H1 (cell line): ENCODE measurements at regions not wholly inside any gene's neighbourhood (a gene's known extent, or its start where the extent isn't known, plus 50 kb on each side); places are given as distances from the start of the nearest gene placed in this dataset.

Experiments used
- CTCF ChIA-PET: fragments of 300-600 bp; sonication (Branson Sonifier 250); formaldehyde crosslinking; loops from one replicate; lab custom pipeline; 2021; ENCODE audit not compliant: partially characterized antibody; lab: Charles Lee
- POLR2A ChIA-PET: fragments of 300-600 bp; sonication (Branson Sonifier 250); formaldehyde crosslinking; loops from one replicate; lab custom pipeline; 2021; ENCODE audit warnings: inconsistent platforms; ENCODE audit not compliant: partially characterized antibody; lab: Charles Lee
- DNase-seq, 2 experiments: peaks; one replicate each; pipeline versions ENCODE4 v3.0.0 to v3.0.0-alpha.2; 2010 to 2022; ENCODE audit warnings: low spot score in 2 of 2, low read depth in 1 of 2, mixed read lengths in 1 of 2
- FAIRE-seq: peaks from 2 replicates; lab custom pipeline; 2011; peaks lifted over from hg19 to GRCh38; lab: Jason Lieb, UNC
- H2AFZ ChIP-seq: 2 replicates; pipeline ENCODE4 v1.8.1; 2012; ENCODE audit warnings: low read length, inconsistent platforms
- H2AK5ac ChIP-seq: 2 replicates; pipeline ENCODE4 v1.6.1; 2013; ENCODE audit warnings: low read depth, low read length
- H2BK120ac ChIP-seq: replicated peaks from 2 replicates; pipeline ENCODE3; 2013; ENCODE audit warnings: low read depth, low read length, inconsistent platforms
- H2BK12ac ChIP-seq: 2 replicates; pipeline ENCODE4 v1.6.1; 2013; ENCODE audit warnings: low read depth, low read length
- H2BK15ac ChIP-seq: 2 replicates; pipeline ENCODE4 v1.6.1; 2013; ENCODE audit warnings: low read length
- H2BK20ac ChIP-seq: 2 replicates; pipeline ENCODE4 v1.6.1; 2013; ENCODE audit warnings: low read length
- H2BK5ac ChIP-seq: 2 replicates; pipeline ENCODE4 v1.6.1; 2013; ENCODE audit warnings: low read depth, low read length
- H3K14ac ChIP-seq: 2 replicates; pipeline ENCODE4 v1.6.1; 2013; ENCODE audit warnings: inconsistent platforms; ENCODE audit not compliant: insufficient read length
- H3K18ac ChIP-seq: 2 replicates; pipeline ENCODE4 v1.6.1; 2013; ENCODE audit warnings: low read length; ENCODE audit errors: extremely low read depth
- H3K23ac ChIP-seq: 2 replicates; pipeline ENCODE4 v1.6.1; 2013; ENCODE audit warnings: inconsistent platforms; ENCODE audit not compliant: insufficient read length
- H3K23me2 ChIP-seq: 2 replicates; pipeline ENCODE4 v1.6.1; 2013; ENCODE audit warnings: low read depth, low read length
- H3K27ac ChIP-seq: 2 replicates; pipeline ENCODE4 v1.6.1; 2011; ENCODE audit warnings: low read depth, low read length, inconsistent platforms
- H3K27me3 ChIP-seq, 4 experiments: replicated peaks in 1 of 4; 1 replicate in 1 of 4; 2 replicates in 3 of 4; pipeline versions ENCODE4 v1.6.1 to v1.8.1; 2011 to 2013; ENCODE audit warnings: low read length in 3 of 4, mild to moderate bottlenecking in 3 of 4, inconsistent platforms in 2 of 4, mixed read lengths in 2 of 4, moderate library complexity in 1 of 4; ENCODE audit not compliant: control insufficient read depth in 3 of 4, insufficient read depth in 3 of 4; ENCODE audit errors: extremely low read depth in 1 of 4
- H3K36me3 ChIP-seq, 4 experiments: 2 replicates each; pipeline versions ENCODE4 v1.6.1 to v1.8.1; 2011 to 2013; ENCODE audit warnings: mild to moderate bottlenecking in 4 of 4, low read length in 3 of 4, moderate library complexity in 2 of 4, control low read depth in 1 of 4, inconsistent platforms in 1 of 4; ENCODE audit not compliant: insufficient read depth in 4 of 4, control insufficient read depth in 2 of 4
- H3K4ac ChIP-seq: replicated peaks from 2 replicates; pipeline ENCODE3; 2013; ENCODE audit warnings: low read length, low read depth, mixed read lengths, inconsistent platforms; ENCODE audit not compliant: insufficient read length
- H3K4me1 ChIP-seq, 4 experiments: replicated peaks in 1 of 4; 1 replicate in 1 of 4; 2 replicates in 3 of 4; pipeline versions ENCODE4 v1.6.1 to v1.8.1; 2011 to 2013; ENCODE audit warnings: low read length in 3 of 4, inconsistent platforms in 2 of 4, mixed read lengths in 1 of 4; ENCODE audit not compliant: insufficient read depth in 4 of 4, control insufficient read depth in 3 of 4
- H3K4me2 ChIP-seq, 2 experiments: 2 replicates each; pipeline versions ENCODE4 v1.6.1 to v1.8.1; 2011 to 2013; ENCODE audit warnings: low read depth in 2 of 2, low read length in 2 of 2, control low read depth in 1 of 2, inconsistent platforms in 1 of 2, mild to moderate bottlenecking in 1 of 2; ENCODE audit not compliant: insufficient read depth in 1 of 2
- H3K4me3 ChIP-seq, 4 experiments: fragments of 200-600, 300-600 bp in 1 of 4; sonication (generic), shearing (Covaris generic), sonication (Bioruptor Twin) in 1 of 4; 2 replicates each; pipeline versions ENCODE4 v1.5.1 to v1.8.1; 2011 to 2016; ENCODE audit warnings: low read length in 4 of 4, low read depth in 3 of 4, control low read depth in 2 of 4, inconsistent platforms in 2 of 4, mild to moderate bottlenecking in 2 of 4, mixed read lengths in 1 of 4, moderate library complexity in 1 of 4; ENCODE audit not compliant: insufficient read depth in 2 of 4; ENCODE audit errors: extremely low read depth in 1 of 4
- H3K56ac ChIP-seq: replicated peaks from 2 replicates; pipeline ENCODE3; 2013; ENCODE audit warnings: low read depth, mild to moderate bottlenecking, mixed read lengths, low read length, inconsistent platforms; ENCODE audit not compliant: insufficient read length
- H3K79me1 ChIP-seq: 2 replicates; pipeline ENCODE4 v1.6.1; 2013; ENCODE audit warnings: low read depth, low read length, control low read depth
- H3K79me2 ChIP-seq, 2 experiments: 2 replicates each; pipeline versions ENCODE4 v1.6.1 to v1.8.1; 2012 to 2013; ENCODE audit warnings: low read length in 2 of 2, mild to moderate bottlenecking in 2 of 2, inconsistent platforms in 1 of 2; ENCODE audit not compliant: insufficient read depth in 2 of 2, control insufficient read depth in 1 of 2
- H3K9ac ChIP-seq, 4 experiments: replicated peaks in 1 of 4; 1 replicate in 1 of 4; 2 replicates in 3 of 4; pipeline versions ENCODE4 v1.6.1 to v1.8.1; 2011 to 2013; ENCODE audit warnings: low read depth in 3 of 4, low read length in 3 of 4, control low read depth in 2 of 4, mild to moderate bottlenecking in 2 of 4, moderate library complexity in 2 of 4, inconsistent platforms in 1 of 4; ENCODE audit errors: extremely low read depth in 1 of 4
- H3K9me3 ChIP-seq, 2 experiments: 2 replicates each; pipeline versions ENCODE4 v1.6.1 to v1.8.1; 2012 to 2013; ENCODE audit warnings: mild to moderate bottlenecking in 2 of 2, moderate library complexity in 2 of 2, control low read depth in 1 of 2, inconsistent platforms in 1 of 2, low read depth in 1 of 2, low read length in 1 of 2, mixed read lengths in 1 of 2; ENCODE audit not compliant: insufficient read depth in 2 of 2
- H4K20me1 ChIP-seq, 2 experiments: replicated peaks in 1 of 2; 2 replicates each; pipeline versions ENCODE3 to v1.8.1; 2011 to 2013; ENCODE audit warnings: inconsistent platforms in 2 of 2, low read length in 2 of 2, mild to moderate bottlenecking in 1 of 2; ENCODE audit not compliant: insufficient read depth in 2 of 2, control insufficient read depth in 1 of 2
- H4K5ac ChIP-seq: 2 replicates; pipeline ENCODE4 v1.6.1; 2013; ENCODE audit warnings: low read length, low read depth, mixed read lengths, inconsistent platforms; ENCODE audit not compliant: insufficient read length
- H4K8ac ChIP-seq: 2 replicates; pipeline ENCODE4 v1.8.0; 2013; ENCODE audit warnings: mild to moderate bottlenecking, moderate library complexity, low read length, inconsistent platforms; ENCODE audit not compliant: insufficient read depth; ENCODE audit errors: extremely low read depth
- H4K91ac ChIP-seq: replicated peaks from 2 replicates; pipeline ENCODE3; 2013; ENCODE audit warnings: low read length, mixed read lengths, inconsistent platforms; ENCODE audit not compliant: insufficient read length
- ASH2L ChIP-seq: fragments of 200-600, 300-600 bp; sonication (generic); IDR thresholded peaks from one replicate; pipeline ENCODE4 v1.7.1; 2017; ENCODE audit warnings: low read length
- ATF2 ChIP-seq: IDR thresholded peaks from 2 replicates; pipeline ENCODE4 v1.6.1; 2012; ENCODE audit warnings: low read length, inconsistent platforms
- BACH1 ChIP-seq: IDR thresholded peaks from 2 replicates; pipeline ENCODE4 v1.6.1; 2012; ENCODE audit warnings: low read length, improper control_type of control experiment
- CBX8 ChIP-seq: fragments of 300-800, 300-1000 bp; sonication (generic); IDR thresholded peaks from 2 replicates; pipeline ENCODE4 v1.7.1; 2016; ENCODE audit warnings: low read depth, low read length, borderline replicate concordance
- EGR1 ChIP-seq: IDR thresholded peaks from 2 replicates; pipeline ENCODE4 v1.6.1; 2011; ENCODE audit warnings: low read depth, low read length, borderline replicate concordance
- KDM4A ChIP-seq: IDR thresholded peaks from one replicate; pipeline ENCODE4 v1.7.1; 2012; ENCODE audit warnings: low read depth, mild to moderate bottlenecking, moderate library complexity, low read length, inconsistent platforms; ENCODE audit not compliant: severe bottlenecking
- KDM5A ChIP-seq: fragments of 200-600 bp; IDR thresholded peaks from 2 replicates; pipeline ENCODE4 v1.7.1; 2012; ENCODE audit warnings: mild to moderate bottlenecking, low read length, inconsistent platforms, mixed read lengths
- POLR2AphosphoS5 ChIP-seq: IDR thresholded peaks from 2 replicates; pipeline ENCODE4 v1.6.1; 2011; ENCODE audit warnings: low read depth, low read length
- SIN3A ChIP-seq, 2 experiments: IDR thresholded peaks in 1 of 2; conservative IDR thresholded peaks in 1 of 2; 2 replicates each; pipeline ENCODE4 v1.6.1; 2011 to 2012; ENCODE audit warnings: low read length in 2 of 2, improper control_type of control experiment in 1 of 2, low read depth in 1 of 2, mild to moderate bottlenecking in 1 of 2
- SIX5 ChIP-seq: IDR thresholded peaks from 2 replicates; pipeline ENCODE4 v1.6.1; 2011; ENCODE audit warnings: mild to moderate bottlenecking, low read depth, low read length
- SUZ12 ChIP-seq: fragments of 200-600 bp; sonication (generic); IDR thresholded peaks from 2 replicates; pipeline ENCODE4 v1.6.1; 2012; ENCODE audit warnings: mild to moderate bottlenecking, inconsistent platforms, low read length, moderate library complexity, mixed read lengths
- TAF1 ChIP-seq: IDR thresholded peaks from 2 replicates; pipeline ENCODE4 v1.6.1; 2011; ENCODE audit warnings: mild to moderate bottlenecking, low read depth, low read length
- WGBS, 2 experiments: shearing (Covaris generic) in 1 of 2; methylation state at CpG; one replicate each; pipeline versions ENCODE4 v1.1.6 to v1.1.7; 2013 to 2015; ENCODE audit warnings: low lambda C conversion rate in 2 of 2, mixed read lengths in 2 of 2, inconsistent platforms in 1 of 2, low coverage in 1 of 2, missing lambda C conversion rate in 1 of 2; ENCODE audit not compliant: insufficient replicate concordance in 2 of 2, insufficient coverage in 1 of 2, insufficient read length in 1 of 2; ENCODE audit errors: extremely low coverage in 1 of 2, missing lambda C conversion rate in 1 of 2; 5-methylcytosine and 5-hydroxymethylcytosine counted together

- Histone ChIP-seq H3K36me3 (no peaks in the 10 kb centered on the region; a peak in 3 of 8 replicates), H3K18ac (no peak overlapping the region), H3K9ac (no peak overlapping the region), H4K20me1 (no peaks in the 10 kb centered on the region), H2BK120ac (no peak overlapping the region), H2AK5ac (no peak overlapping the region), H3K79me2 (no peaks in the 10 kb centered on the region), H4K91ac (no peak overlapping the region), H3K27ac (no peak overlapping the region), H3K56ac (no peak overlapping the region), H3K4ac (no peak overlapping the region), H4K5ac (no peak overlapping the region), H3K23me2 (no peaks in the 10 kb centered on the region; the same call in 1 of the 2 replicates), H3K4me1 (peaks cover 0 to 7% (median 3%) of the 10 kb centered on the region in 4 experiments; a peak in 5 of 7 replicates), H4K8ac (no peak overlapping the region), H3K4me2 (no peak overlapping the region), H2BK12ac (no peak overlapping the region), H2BK5ac (no peak overlapping the region; the same call in 1 of the 2 replicates), H3K23ac (no peak overlapping the region), H2BK20ac (no peak overlapping the region), H3K27me3 (no peaks in the 10 kb centered on the region), H3K14ac (no peak overlapping the region), H2BK15ac (no peak overlapping the region), H3K4me3 (no peak overlapping the region), H2AFZ (no peak overlapping the region), H3K9me3 (no peaks in the 10 kb centered on the region), H3K79me1 (no peaks in the 10 kb centered on the region; the same call in 1 of the 2 replicates)
- POLR2A ChIA-PET: no interaction called here
- CTCF ChIA-PET: interaction anchor here (1.1 to 2.6 kb wide), 3 partner anchors 23 to 58 kb away, joined by 6 to 8 read pairs (median 6); no protein-coding TSS in a partner anchor
- FAIRE-seq (no peak), DNase-seq (no peak)
- 72% methylated on average over 10 of the region's 10 CpGs; no CpG with 5 or more reads in 1 of the 2 experiments for whole genome bisulfite sequencing, 2 experiments
- TF ChIP-seq KDM4A: no peak
- no peak for TF ChIP-seq SUZ12
- TF ChIP-seq BACH1: no peak
- no peak for TF ChIP-seq KDM5A
- no peak for TF ChIP-seq ATF2
- TF ChIP-seq CBX8: no peak
- no peak for TF ChIP-seq EGR1
- TF ChIP-seq POLR2AphosphoS5: no peak
- no peak for TF ChIP-seq SIX5
- TF ChIP-seq TAF1: no peak
- no peak for TF ChIP-seq ASH2L
- TF ChIP-seq SIN3A (conservative IDR thresholded peaks at IDR 0.05 in 1 of 2, IDR thresholded peaks at IDR 0.05 in 1 of 2; ENCODE audit: low read depth in 1 of 2, low read length in 2 of 2): no peak
Measured at GRCh38 chr16:27721531-27722181, 171.7 kb downstream of the KATNIP start.
